ENCODE measurements at regions not wholly inside any gene's neighbourhood (a gene's known extent, or its start where the extent isn't known, plus 50 kb on each side); places are given as distances from the start of the nearest gene placed in this dataset.

- TF ChIP-seq CTCF (IDR thresholded peaks at IDR 0.05; ENCODE audit: insufficient read depth, low read length, poor library complexity, severe bottlenecking) (no peak), EZH2phosphoT487 (conservative IDR thresholded peaks at IDR 0.05; ENCODE audit: low read length) (no peak)
These were observed 848.8 kb upstream of the GBE1 start for GRCh38 chr3:82610236-82610635.

Data from SU-DHL-6 (cell line).